Stomach (tissue), 8 donors: ENCODE measurements at regions not wholly inside any gene's neighbourhood (a gene's known extent, or its start where the extent isn't known, plus 50 kb on each side); places are given as distances from the start of the nearest gene placed in this dataset.

Experiments
- DNase-seq, 2 donors: peaks; one replicate each; pipeline versions ENCODE4 v3.0.0 to v3.0.0-alpha.2; 2013 to 2019
- H3K27ac ChIP-seq, 5 donors: fragments of 200-600 bp in 4 of 5; sonication (generic) in 4 of 5; one replicate each; pipeline ENCODE4 v1.5.1; 2013 to 2019; ENCODE audit warnings: mild to moderate bottlenecking in 1 of 5, moderate library complexity in 1 of 5
- H3K27me3 ChIP-seq, 3 donors: fragments of 200-600 bp; sonication (generic); one replicate each; pipeline ENCODE4 v1.5.1; 2017 to 2019; ENCODE audit warnings: mixed run types in 1 of 3
- H3K36me3 ChIP-seq, 4 donors: fragments of 200-600 bp; sonication (generic); 1 replicate in 3 of 4; 2 replicates in 1 of 4; pipeline ENCODE4 v1.5.1; 2016 to 2019
- H3K4me1 ChIP-seq, 4 donors: fragments of 200-600 bp; sonication (generic); one replicate each; pipeline ENCODE4 v1.5.1; 2016 to 2019
- H3K4me3 ChIP-seq, 4 donors: fragments of 200-600 bp; sonication (generic) in 3 of 4; one replicate each; pipeline ENCODE4 v1.5.1; 2016 to 2019; ENCODE audit warnings: mild to moderate bottlenecking in 1 of 4
- H3K9me3 ChIP-seq, 4 donors: fragments of 200-600 bp; sonication (generic); one replicate each; pipeline ENCODE4 v1.5.1; 2016 to 2019
- CTCF ChIP-seq, 7 experiments: fragments of 450-650 bp in 4 of 7; fragments of 200-600 bp in 3 of 7; sonication (generic) in 3 of 7; IDR thresholded peaks; one replicate each; pipeline ENCODE4 v1.5.1; 2016 to 2019; ENCODE audit warnings: antibody characterized with exemption in 7 of 7, control low read depth in 2 of 7, mild to moderate bottlenecking in 1 of 7
- EP300 ChIP-seq: sonication (generic); formaldehyde crosslinking; IDR thresholded peaks from one replicate; pipeline ENCODE4 v1.6.1; 2017; ENCODE audit warnings: antibody characterized with exemption
- POLR2A ChIP-seq, 4 donors: fragments of 450-650 bp; IDR thresholded peaks; one replicate each; pipeline ENCODE4 v1.6.1; 2016; ENCODE audit warnings: antibody characterized with exemption in 4 of 4, control low read depth in 2 of 4, mild to moderate bottlenecking in 1 of 4, moderate library complexity in 1 of 4
- POLR2AphosphoS5 ChIP-seq, 3 donors: sonication (generic); formaldehyde crosslinking; IDR thresholded peaks; one replicate each; pipeline ENCODE4 v1.6.1; 2016; ENCODE audit warnings: antibody characterized with exemption in 3 of 3
- WGBS, 5 donors: extraction: QIAGEN DNeasy Blood & Tissue Kit in 3 of 5; methylation state at CpG; one replicate each; pipeline versions ENCODE4 v1.1.5 to v1.1.7; 2013 to 2018; 5-methylcytosine and 5-hydroxymethylcytosine counted together
- intact Hi-C: fragments of 100-400 bp; cut with DNase I; formaldehyde crosslinking; loops from one replicate; pipeline ENCODE4 v1.15.1; 2023; ENCODE audit warnings: low total_unique reads
- donor health status: healthy with polysubstance abuse.
- donor health status: Bipolar disorder and iron deficiency.
- donor health status: healthy.

GRCh38 chr6:40924839-40925238, 114.2 kb downstream of the UNC5CL start:
- Histone ChIP-seq H3K36me3 (no peaks in the 10 kb centered on the region), H3K4me1 (no peaks in the 10 kb centered on the region), H3K9me3 (no peaks in the 10 kb centered on the region), H3K27me3 (no peaks in the 10 kb centered on the region), H3K4me3 (no peak overlapping the region), H3K27ac (no peak overlapping the region)
- 91 to 96% (median 91%) methylated on average over 7 of the region's 7 CpGs for WGBS, 5 donors
- intact Hi-C loops: no loop called here
- DNase-seq: no peak
- TF ChIP-seq POLR2AphosphoS5 (IDR thresholded peaks at IDR 0.05) (no peak), EP300 (no peak), POLR2A (IDR thresholded peaks at IDR 0.05) (no peak), CTCF (IDR thresholded peaks at IDR 0.05) (no peak)

GRCh38 chr6:40923880-40924279, 115.1 kb downstream of the UNC5CL start:
- no peak for DNase-seq
- Histone ChIP-seq H3K27ac (no peak overlapping the region), H3K36me3 (no peaks in the 10 kb centered on the region), H3K9me3 (no peaks in the 10 kb centered on the region), H3K4me1 (no peaks in the 10 kb centered on the region), H3K4me3 (no peak overlapping the region), H3K27me3 (no peaks in the 10 kb centered on the region)
- intact Hi-C loops: no loop called here
- TF ChIP-seq POLR2A (IDR thresholded peaks at IDR 0.05): no peak
- TF ChIP-seq CTCF (IDR thresholded peaks at IDR 0.05): no peak
- no peak for TF ChIP-seq POLR2AphosphoS5 (IDR thresholded peaks at IDR 0.05)
- no peak for TF ChIP-seq EP300
- 78 to 91% (median 88%) methylated on average over 2 of the region's 2 CpGs for WGBS, 5 donors

GRCh38 chr6:40923326-40923725, 115.7 kb downstream of the UNC5CL start:
- Histone ChIP-seq H3K36me3 (no peaks in the 10 kb centered on the region), H3K27ac (no peak overlapping the region), H3K27me3 (no peaks in the 10 kb centered on the region), H3K4me3 (no peak overlapping the region), H3K9me3 (no peaks in the 10 kb centered on the region), H3K4me1 (no peaks in the 10 kb centered on the region)
- 90 to 100% (median 93%) methylated on average over 2 to 4 of the region's 4 CpGs for WGBS, 5 donors
- intact Hi-C loops: no loop called here
- no peak for DNase-seq
- TF ChIP-seq CTCF (IDR thresholded peaks at IDR 0.05) (no peak), POLR2AphosphoS5 (IDR thresholded peaks at IDR 0.05) (no peak), POLR2A (IDR thresholded peaks at IDR 0.05) (no peak), EP300 (no peak)

- TF ChIP-seq EP300 (no peak), POLR2A (IDR thresholded peaks at IDR 0.05) (no peak), CTCF (IDR thresholded peaks at IDR 0.05) (no peak), POLR2AphosphoS5 (IDR thresholded peaks at IDR 0.05) (no peak)
- 63 to 88% (median 83%) methylated on average over 2 of the region's 2 CpGs for WGBS, 5 donors
Measured at GRCh38 chr6:40922281-40922680, 116.7 kb downstream of the UNC5CL start.

More at GRCh38 chr6:40922281-40922680, 116.7 kb downstream of the UNC5CL start:
- no peak for DNase-seq
- Histone ChIP-seq H3K36me3 (no peaks in the 10 kb centered on the region), H3K4me3 (no peak overlapping the region), H3K27me3 (no peaks in the 10 kb centered on the region), H3K9me3 (no peaks in the 10 kb centered on the region), H3K27ac (no peak overlapping the region), H3K4me1 (no peaks in the 10 kb centered on the region)
- intact Hi-C loops: no loop called here
